K562 (cell line): ENCODE measurements at regions not wholly inside any gene's neighbourhood (a gene's known extent, or its start where the extent isn't known, plus 50 kb on each side); places are given as distances from the start of the nearest gene placed in this dataset.

Source experiments
- ARID1B ChIP-seq: fragments of 450-650 bp; IDR thresholded peaks from 2 replicates; pipeline ENCODE4 v1.6.1; 2016; ENCODE audit warnings: antibody characterized with exemption, mild to moderate bottlenecking, inconsistent platforms
- BMI1 ChIP-seq: fragments of 150-350 bp; IDR thresholded peaks from 2 replicates; pipeline ENCODE4 v1.6.1; 2014; ENCODE audit warnings: low read length
- FOXK1 ChIP-seq: sonication (generic); formaldehyde crosslinking; IDR thresholded peaks from 2 replicates; pipeline ENCODE4 v1.8.0; 2022; ENCODE audit warnings: missing genetic modification reagents, mild to moderate bottlenecking, borderline replicate concordance
- HMGN3 ChIP-seq: IDR thresholded peaks from 2 replicates; pipeline ENCODE4 v1.6.1; 2011; ENCODE audit warnings: borderline replicate concordance, low read depth, mild to moderate bottlenecking, mixed read lengths, low read length; ENCODE audit not compliant: insufficient read length; ENCODE audit errors: extremely low read depth
- JUND ChIP-seq, 2 experiments: IDR thresholded peaks; 2 replicates in 1 of 2; 3 replicates in 1 of 2; pipeline ENCODE4 v1.6.1; 2011; ENCODE audit warnings: borderline replicate concordance in 2 of 2, low read depth in 2 of 2, low read length in 2 of 2, improper control_type of control experiment in 1 of 2, missing biosample characterization in 1 of 2, missing genetic modification characterization in 1 of 2, missing genetic modification reagents in 1 of 2
- KDM5B ChIP-seq: fragments of 200-600 bp; sonication (generic); IDR thresholded peaks from 2 replicates; pipeline ENCODE4 v1.6.1; 2012; ENCODE audit warnings: low read depth, mild to moderate bottlenecking, moderate library complexity, low read length, control low read depth, inconsistent platforms; ENCODE audit not compliant: insufficient replicate concordance
- MAFG ChIP-seq: fragments of 450-650 bp; conservative IDR thresholded peaks from 2 replicates; pipeline ENCODE4 v1.6.1; 2016; ENCODE audit warnings: missing genetic modification characterization, missing compliant biosample characterization
- MCM5 ChIP-seq: fragments of 450-650 bp; IDR thresholded peaks from 2 replicates; pipeline ENCODE4 v1.6.1; 2016; ENCODE audit warnings: low read depth
- NFIX ChIP-seq: fragments of 250-450 bp; sonication (Bioruptor Pico); IDR thresholded peaks from 2 replicates; pipeline ENCODE4 v1.4.0; 2020; ENCODE audit warnings: low read depth, mild to moderate bottlenecking, moderate library complexity
- NFXL1 ChIP-seq: fragments of 450-650 bp; formaldehyde crosslinking; IDR thresholded peaks from 2 replicates; pipeline ENCODE4 v1.4.0; 2021; ENCODE audit warnings: mild to moderate bottlenecking
- PKNOX1 ChIP-seq: fragments of 450-650 bp; IDR thresholded peaks from 2 replicates; pipeline ENCODE4 v1.6.1; 2016
- POLR2AphosphoS5 ChIP-seq: IDR thresholded peaks from 2 replicates; pipeline ENCODE4 v1.6.1; 2011; ENCODE audit warnings: mild to moderate bottlenecking, low read depth, low read length, moderate library complexity; ENCODE audit not compliant: control insufficient read depth, insufficient read depth
- PTRF ChIP-seq: fragments of 450-650 bp; IDR thresholded peaks from 2 replicates; pipeline ENCODE4 v1.6.1; 2016; ENCODE audit warnings: mild to moderate bottlenecking, missing genetic modification characterization, missing compliant biosample characterization
- ZBTB1 ChIP-seq: sonication (generic); formaldehyde crosslinking; IDR thresholded peaks from 2 replicates; pipeline ENCODE4 v1.8.1; 2023; ENCODE audit warnings: missing genetic modification reagents, low read depth, mild to moderate bottlenecking, borderline replicate concordance
- ZBTB11 ChIP-seq, 3 experiments: fragments of 200-800 bp in 1 of 3; fragments of 250-450 bp in 1 of 3; fragments of 450-650 bp in 1 of 3; sonication (Bioruptor Pico) in 1 of 3; sonication (Bioruptor generic) in 1 of 3; formaldehyde crosslinking in 1 of 3; IDR thresholded peaks; 2 replicates each; pipeline versions ENCODE4 v1.6.1 to v1.8.0; 2016 to 2022; ENCODE audit warnings: mild to moderate bottlenecking in 2 of 3, missing genetic modification characterization in 2 of 3, missing compliant biosample characterization in 1 of 3, moderate library complexity in 1 of 3
- ZNF586 ChIP-seq: fragments of 450-650 bp; formaldehyde crosslinking; conservative IDR thresholded peaks from 2 replicates; pipeline ENCODE4 v1.4.0; 2020; ENCODE audit warnings: mild to moderate bottlenecking, moderate library complexity
- TF ChIP-seq, protein P1 (sequence below): fragments of 250-450 bp; sonication (Bioruptor Pico); IDR thresholded peaks from 2 replicates; pipeline ENCODE4 v1.8.0; 2022; ENCODE audit warnings: moderate library complexity, mild to moderate bottlenecking, inconsistent platforms

- TF ChIP-seq NFIX (CRISPR knock-in tag): no peak
- TF ChIP-seq ARID1B: peak; percentile 96
- no peak for TF ChIP-seq FOXK1 (CRISPR knock-in tag)
- peak; percentile 65 for TF ChIP-seq MAFG (tag)
- no peak for TF ChIP-seq MCM5
- TF ChIP-seq KDM5B: no peak
- TF ChIP-seq, protein P1, sequence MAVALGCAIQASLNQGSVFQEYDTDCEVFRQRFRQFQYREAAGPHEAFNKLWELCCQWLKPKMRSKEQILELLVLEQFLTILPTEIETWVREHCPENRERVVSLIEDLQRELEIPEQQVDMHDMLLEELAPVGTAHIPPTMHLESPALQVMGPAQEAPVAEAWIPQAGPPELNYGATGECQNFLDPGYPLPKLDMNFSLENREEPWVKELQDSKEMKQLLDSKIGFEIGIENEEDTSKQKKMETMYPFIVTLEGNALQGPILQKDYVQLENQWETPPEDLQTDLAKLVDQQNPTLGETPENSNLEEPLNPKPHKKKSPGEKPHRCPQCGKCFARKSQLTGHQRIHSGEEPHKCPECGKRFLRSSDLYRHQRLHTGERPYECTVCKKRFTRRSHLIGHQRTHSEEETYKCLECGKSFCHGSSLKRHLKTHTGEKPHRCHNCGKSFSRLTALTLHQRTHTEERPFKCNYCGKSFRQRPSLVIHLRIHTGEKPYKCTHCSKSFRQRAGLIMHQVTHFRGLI: no peak
- peak; percentile 80 for TF ChIP-seq JUND (IDR thresholded peaks at IDR 0.05; ENCODE audit: borderline replicate concordance, low read depth, low read length)
- TF ChIP-seq JUND (tag; IDR thresholded peaks at IDR 0.05; ENCODE audit: borderline replicate concordance, low read depth, low read length): no peak; the same call in 1 of the 3 replicates
- TF ChIP-seq PKNOX1: peak; percentile 68
- no peak for TF ChIP-seq ZNF586
- TF ChIP-seq BMI1: peak; percentile 84
- TF ChIP-seq PTRF (tag): no peak
- TF ChIP-seq HMGN3: peak; percentile 69
- no peak for TF ChIP-seq NFXL1
- TF ChIP-seq ZBTB11 (CRISPR knock-in tag; IDR thresholded peaks at IDR 0.05): no peak
- TF ChIP-seq ZBTB1: no peak
- TF ChIP-seq POLR2AphosphoS5: peak; percentile 88
Observed at GRCh38 chr7:7100432-7100849, 81.9 kb upstream of the C1GALT1 start (continued).
